DMS79 treated with DMSO at 0.1 percent for 48 hours (cell line): ENCODE measurements at regions not wholly inside any gene's neighbourhood (a gene's known extent, or its start where the extent isn't known, plus 50 kb on each side); places are given as distances from the start of the nearest gene placed in this dataset.

Source experiments
- DNase-seq: peaks from one replicate; lab custom pipeline; 2025; lab: John Stamatoyannopoulos, UW

GRCh38 chr2:18829976-18830375 is 240.6 kb upstream of the NT5C1B start:
- DNase-seq, result no peak

GRCh38 chr2:18829251-18829902 is 240.0 kb upstream of the NT5C1B start:
- DNase-seq, result no peak

GRCh38 chr2:18828296-18828695 is 238.9 kb upstream of the NT5C1B start:
- no peak for DNase-seq

- DNase-seq, result no peak
Measured at GRCh38 chr2:18825838-18826237, 236.5 kb upstream of the NT5C1B start.

- no peak for DNase-seq
Measured at GRCh38 chr2:18824915-18825314, 235.5 kb upstream of the NT5C1B start.

- no peak for DNase-seq
Measured at GRCh38 chr2:18824325-18824790, 235.0 kb upstream of the NT5C1B start.

GRCh38 chr2:18821431-18821830 is 232.1 kb upstream of the NT5C1B start:
- no peak for DNase-seq

- DNase-seq, result no peak
Measured at GRCh38 chr2:18820966-18821365, 231.6 kb upstream of the NT5C1B start.

GRCh38 chr2:18819566-18819965 is 230.2 kb upstream of the NT5C1B start:
- no peak for DNase-seq

GRCh38 chr2:18814387-18814786 is 225.0 kb upstream of the NT5C1B start:
- no peak for DNase-seq

- no peak for DNase-seq
Measured at GRCh38 chr2:18804536-18804935, 215.2 kb upstream of the NT5C1B start.

GRCh38 chr2:18803141-18803939 is 214.0 kb upstream of the NT5C1B start:
- DNase-seq, result no peak

- no peak for DNase-seq
Measured at GRCh38 chr2:18800240-18800971, 211.0 kb upstream of the NT5C1B start.

- no peak for DNase-seq
Measured at GRCh38 chr2:18799397-18799796, 210.0 kb upstream of the NT5C1B start.

- DNase-seq, result no peak
Measured at GRCh38 chr2:18797133-18797845, 207.9 kb upstream of the NT5C1B start.

- no peak for DNase-seq
Measured at GRCh38 chr2:18795906-18796305, 206.5 kb upstream of the NT5C1B start.

GRCh38 chr2:18792684-18793083 is 203.3 kb upstream of the NT5C1B start:
- no peak for DNase-seq

- DNase-seq, result no peak
Measured at GRCh38 chr2:18792226-18792629, 202.9 kb upstream of the NT5C1B start.

- DNase-seq, result no peak
Measured at GRCh38 chr2:18791172-18791797, 201.9 kb upstream of the NT5C1B start.

- no peak for DNase-seq
Measured at GRCh38 chr2:18790509-18791171, 201.3 kb upstream of the NT5C1B start.

GRCh38 chr2:18788592-18788991 is 199.2 kb upstream of the NT5C1B start:
- DNase-seq, result no peak
